GM23338 (cell line): ENCODE measurements at regions not wholly inside any gene's neighbourhood (a gene's known extent, or its start where the extent isn't known, plus 50 kb on each side); places are given as distances from the start of the nearest gene placed in this dataset.

Experiments used
- ATAC-seq: fragments of 200-7000 bp; cut with Tn5 transposase; 3 replicates; pipeline ENCODE4 v1.9.1; 2020
- DNase-seq: peaks from one replicate; pipeline ENCODE4 v3.0.0-alpha.2; 2015; ENCODE audit warnings: low spot score
- H2AFZ ChIP-seq: fragments of 200-600 bp; sonication (generic); 2 replicates; pipeline ENCODE4 v1.8.0; 2016; ENCODE audit warnings: antibody characterized with exemption, mild to moderate bottlenecking, moderate library complexity
- H3F3A ChIP-seq: fragments of 200-600 bp; sonication (generic); replicated peaks from 2 replicates; pipeline ENCODE4 v1.8.0; 2017; ENCODE audit warnings: antibody characterized with exemption, mixed run types, low read depth
- H3K27ac ChIP-seq: fragments of 200-600 bp; sonication (generic); 2 replicates; pipeline ENCODE4 v1.6.1; 2016; ENCODE audit warnings: low read depth
- H3K27me3 ChIP-seq: fragments of 200-600 bp; sonication (generic); 2 replicates; pipeline ENCODE4 v1.8.0; 2016; ENCODE audit warnings: mild to moderate bottlenecking, mixed run types, moderate library complexity; ENCODE audit not compliant: insufficient read depth
- H3K36me3 ChIP-seq: fragments of 200-600 bp; sonication (generic); 2 replicates; pipeline ENCODE4 v1.8.0; 2016; ENCODE audit warnings: mild to moderate bottlenecking; ENCODE audit not compliant: insufficient read depth
- H3K4me1 ChIP-seq: fragments of 200-600 bp; sonication (generic); 2 replicates; pipeline ENCODE4 v1.8.0; 2016; ENCODE audit warnings: mild to moderate bottlenecking, moderate library complexity; ENCODE audit not compliant: insufficient read depth
- H3K4me2 ChIP-seq: fragments of 200-600 bp; sonication (generic); 2 replicates; pipeline ENCODE4 v1.7.1; 2017; ENCODE audit warnings: mixed run types
- H3K4me3 ChIP-seq: fragments of 200-600 bp; sonication (generic); 2 replicates; pipeline ENCODE4 v1.6.1; 2016; ENCODE audit warnings: mixed run types
- H3K79me2 ChIP-seq: fragments of 200-600 bp; sonication (generic); replicated peaks from 2 replicates; pipeline ENCODE4 v1.8.0; 2017; ENCODE audit warnings: mild to moderate bottlenecking; ENCODE audit not compliant: insufficient read depth
- H3K9me2 ChIP-seq: fragments of 200-600 bp; sonication (generic); 2 replicates; pipeline ENCODE4 v1.8.0; 2017; ENCODE audit not compliant: insufficient read depth
- H4K20me1 ChIP-seq: fragments of 200-600 bp; sonication (generic); replicated peaks from 2 replicates; pipeline ENCODE4 v1.8.0; 2017; ENCODE audit warnings: mild to moderate bottlenecking; ENCODE audit not compliant: insufficient read depth
- H3K27ac Mint-ChIP-seq: 2 replicates; pipeline ENCODE4 v1.8.0; 2020; ENCODE audit warnings: inconsistent platforms, mild to moderate bottlenecking, moderate library complexity, mixed read lengths
- H3K27me3 Mint-ChIP-seq: 3 replicates; pipeline ENCODE4 v1.8.0; 2022; ENCODE audit warnings: low read depth, mild to moderate bottlenecking, moderate library complexity, mixed read lengths, inconsistent platforms; ENCODE audit not compliant: insufficient read depth, poor library complexity
- H3K36me3 Mint-ChIP-seq: 3 replicates; pipeline ENCODE4 v1.8.0; 2021; ENCODE audit warnings: low read depth, mild to moderate bottlenecking, inconsistent platforms, moderate library complexity, mixed read lengths
- H3K4me1 Mint-ChIP-seq: 3 replicates; pipeline ENCODE4 v1.8.0; 2020; ENCODE audit warnings: mild to moderate bottlenecking, inconsistent platforms, mixed read lengths
- H3K4me3 Mint-ChIP-seq: 3 replicates; pipeline ENCODE4 v1.8.0; 2021; ENCODE audit warnings: moderate library complexity, mild to moderate bottlenecking, inconsistent platforms, mixed read lengths
- H3K9me3 Mint-ChIP-seq: 3 replicates; pipeline ENCODE4 v1.8.0; 2020; ENCODE audit warnings: moderate library complexity, mild to moderate bottlenecking, inconsistent platforms, mixed read lengths
- CREB1 ChIP-seq: fragments of 250-450 bp; sonication (Bioruptor Pico); IDR thresholded peaks from 2 replicates; pipeline ENCODE4 v1.5.0; 2020; ENCODE audit warnings: low read depth, mild to moderate bottlenecking, moderate library complexity
- EZH2phosphoT487 ChIP-seq: fragments of 200-600 bp; sonication (generic); IDR thresholded peaks from one replicate; pipeline ENCODE4 v1.8.1; 2018; ENCODE audit warnings: antibody characterized with exemption; ENCODE audit not compliant: unreplicated experiment
- REST ChIP-seq: IDR thresholded peaks from one replicate; pipeline ENCODE4 v1.6.1; 2018; ENCODE audit warnings: antibody characterized with exemption; ENCODE audit not compliant: unreplicated experiment
- STAT1 ChIP-seq: IDR thresholded peaks from one replicate; pipeline ENCODE4 v1.6.1; 2016; ENCODE audit warnings: antibody characterized with exemption; ENCODE audit not compliant: unreplicated experiment
- ZNF114 ChIP-seq: fragments of 250-450 bp; sonication (Bioruptor Pico); IDR thresholded peaks from 2 replicates; pipeline ENCODE4 v1.5.0; 2020; ENCODE audit warnings: mild to moderate bottlenecking, moderate library complexity
- ZNF462 ChIP-seq: fragments of 250-450 bp; sonication (Bioruptor Pico); IDR thresholded peaks from 2 replicates; pipeline ENCODE4 v1.5.0; 2020; ENCODE audit warnings: mild to moderate bottlenecking, moderate library complexity

- TF ChIP-seq ZNF462 (CRISPR knock-in tag) (no peak), ZNF114 (CRISPR knock-in tag) (no peak), EZH2phosphoT487 (no peak)
Measured at GRCh38 chr10:125299461-125299860, 139.1 kb upstream of the CTBP2 start (continued).

GRCh38 chr10:125296598-125296997, 136.2 kb upstream of the CTBP2 start:
- no peaks in the 10 kb centered on the region for H4K20me1 ChIP-seq
- H3K36me3 ChIP-seq = no peaks in the 10 kb centered on the region
- no peak overlapping the region for H3K4me2 ChIP-seq
- no peaks in the 10 kb centered on the region; the same call in 1 of the 2 replicates for H3K4me1 ChIP-seq
- DNase-seq = no peak
- Mint-ChIP-seq H3K27ac (no peak overlapping the region), H3K4me3 (no peak overlapping the region), H3K9me3 (no peaks in the 10 kb centered on the region), H3K36me3 (no peaks in the 10 kb centered on the region), H3K4me1 (no peaks in the 10 kb centered on the region), H3K27me3 (peaks cover 3% of the 10 kb centered on the region)
- no peak overlapping the region for H3K4me3 ChIP-seq
- H3K79me2 ChIP-seq = no peaks in the 10 kb centered on the region
- H3K9me2 ChIP-seq = no peaks in the 10 kb centered on the region
- no peak overlapping the region; the same call in 1 of the 2 replicates for H2AFZ ChIP-seq
- no peak for ATAC-seq
- no peaks in the 10 kb centered on the region for H3F3A ChIP-seq
- H3K27me3 ChIP-seq = no peaks in the 10 kb centered on the region
- H3K27ac ChIP-seq = no peak overlapping the region
- no peak for TF ChIP-seq STAT1
- TF ChIP-seq REST = no peak
- TF ChIP-seq CREB1 (CRISPR knock-in tag) = no peak
- no peak for TF ChIP-seq ZNF114 (CRISPR knock-in tag)
